Smooth muscle cell (in vitro differentiated cells): ENCODE measurements at regions not wholly inside any gene's neighbourhood (a gene's known extent, or its start where the extent isn't known, plus 50 kb on each side); places are given as distances from the start of the nearest gene placed in this dataset.

Experiments
- DNase-seq: peaks from one replicate; lab custom pipeline; 2025; ENCODE audit not compliant: unreplicated experiment; lab: John Stamatoyannopoulos, UW
- H2AFZ ChIP-seq: fragments of 200-600 bp; sonication (generic); 2 replicates; pipeline ENCODE4 v1.6.0; 2016; ENCODE audit warnings: antibody characterized with exemption, low read depth, mild to moderate bottlenecking
- H3F3A ChIP-seq: fragments of 200-600 bp; sonication (generic); 2 replicates; pipeline ENCODE4 v1.6.0; 2017; ENCODE audit warnings: antibody characterized with exemption, low read depth
- H3K27ac ChIP-seq: fragments of 200-600 bp; sonication (generic); 2 replicates; pipeline ENCODE4 v1.5.1; 2016; ENCODE audit warnings: low read depth, mild to moderate bottlenecking
- H3K27me3 ChIP-seq: fragments of 200-600 bp; sonication (generic); 2 replicates; pipeline ENCODE4 v1.6.1; 2016; ENCODE audit warnings: low read depth, mild to moderate bottlenecking
- H3K36me3 ChIP-seq: fragments of 200-600 bp; sonication (generic); 2 replicates; pipeline ENCODE4 v1.5.1; 2016; ENCODE audit warnings: low read depth
- H3K4me1 ChIP-seq: fragments of 200-600 bp; sonication (generic); 2 replicates; pipeline ENCODE4 v1.5.1; 2016; ENCODE audit warnings: low read depth
- H3K4me2 ChIP-seq: fragments of 200-600 bp; sonication (generic); 2 replicates; pipeline ENCODE4 v1.6.0; 2016; ENCODE audit warnings: mild to moderate bottlenecking
- H3K4me3 ChIP-seq: fragments of 200-600 bp; sonication (generic); 2 replicates; pipeline ENCODE4 v1.5.1; 2016; ENCODE audit warnings: mild to moderate bottlenecking
- H3K79me2 ChIP-seq: fragments of 200-600 bp; sonication (generic); 2 replicates; pipeline ENCODE4 v1.6.0; 2016; ENCODE audit warnings: low read depth, mild to moderate bottlenecking
- H3K9ac ChIP-seq: fragments of 200-600 bp; sonication (generic); 2 replicates; pipeline ENCODE4 v1.6.0; 2016; ENCODE audit warnings: low read depth
- H3K9me3 ChIP-seq: fragments of 200-600 bp; sonication (generic); replicated peaks from 2 replicates; pipeline ENCODE4 v1.5.1; 2016; ENCODE audit warnings: low read depth
- H4K20me1 ChIP-seq: fragments of 200-600 bp; sonication (generic); 2 replicates; pipeline ENCODE4 v1.6.0; 2016; ENCODE audit warnings: low read depth
- WGBS: methylation state at CpG from one replicate; pipeline ENCODE4 v1.1.7; 2016; ENCODE audit warnings: low lambda C conversion rate; 5-methylcytosine and 5-hydroxymethylcytosine counted together
- TF ChIP-seq, protein P1 (sequence below): fragments of 200-600 bp; sonication (generic); IDR thresholded peaks from 2 replicates; pipeline ENCODE4 v1.5.1; 2017; ENCODE audit warnings: borderline replicate concordance, mild to moderate bottlenecking, antibody characterized with exemption; ENCODE audit not compliant: insufficient read depth, poor library complexity, severe bottlenecking

DNA sequence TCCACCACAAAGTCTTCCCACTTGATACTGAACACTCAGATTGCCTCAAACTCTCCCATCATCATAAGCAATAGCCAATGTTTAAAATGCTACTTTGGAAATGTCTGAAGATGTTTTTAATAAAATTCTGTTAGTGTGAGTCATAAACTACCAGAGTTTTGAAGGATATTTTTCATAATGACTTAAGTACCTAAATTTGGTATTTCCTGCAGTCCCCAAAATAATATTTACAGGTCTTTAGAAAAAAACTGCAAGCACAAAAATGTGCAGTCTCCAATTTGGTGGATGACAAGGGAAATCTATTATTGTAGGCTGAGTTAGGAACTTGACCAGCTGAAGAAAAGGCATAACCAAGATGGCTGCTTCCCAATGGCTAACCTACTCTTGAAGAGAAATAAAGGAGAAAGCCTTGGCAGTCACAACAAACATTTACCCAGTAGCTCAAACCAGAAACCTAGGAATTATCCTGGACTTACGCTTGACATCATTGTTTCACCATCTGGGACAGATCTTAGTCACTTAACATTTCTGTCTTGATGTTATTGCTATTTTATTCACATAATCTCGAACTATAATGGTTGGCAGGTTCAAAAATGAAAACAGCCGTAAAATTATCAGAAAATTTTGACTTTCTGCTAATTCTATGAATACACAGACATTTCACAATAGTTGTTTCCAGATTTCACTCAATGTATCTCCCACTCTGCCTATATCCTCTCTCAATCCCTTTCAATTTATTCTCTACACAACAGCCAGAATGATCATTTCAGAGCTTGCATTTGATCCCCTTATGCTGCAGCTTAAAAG is 111.2 kb upstream of the STEAP1B start:
- no peak for DNase-seq
- Histone ChIP-seq H3K4me3 (no peak overlapping the region), H3K27ac (no peak overlapping the region), H4K20me1 (no peaks in the 10 kb centered on the region), H2AFZ (no peak overlapping the region), H3K9ac (no peak overlapping the region), H3K79me2 (no peaks in the 10 kb centered on the region), H3K36me3 (no peaks in the 10 kb centered on the region), H3K4me2 (no peak overlapping the region), H3K9me3 (no peaks in the 10 kb centered on the region), H3F3A (no peaks in the 10 kb centered on the region), H3K4me1 (no peaks in the 10 kb centered on the region), H3K27me3 (no peaks in the 10 kb centered on the region)
- TF ChIP-seq, protein P1, sequence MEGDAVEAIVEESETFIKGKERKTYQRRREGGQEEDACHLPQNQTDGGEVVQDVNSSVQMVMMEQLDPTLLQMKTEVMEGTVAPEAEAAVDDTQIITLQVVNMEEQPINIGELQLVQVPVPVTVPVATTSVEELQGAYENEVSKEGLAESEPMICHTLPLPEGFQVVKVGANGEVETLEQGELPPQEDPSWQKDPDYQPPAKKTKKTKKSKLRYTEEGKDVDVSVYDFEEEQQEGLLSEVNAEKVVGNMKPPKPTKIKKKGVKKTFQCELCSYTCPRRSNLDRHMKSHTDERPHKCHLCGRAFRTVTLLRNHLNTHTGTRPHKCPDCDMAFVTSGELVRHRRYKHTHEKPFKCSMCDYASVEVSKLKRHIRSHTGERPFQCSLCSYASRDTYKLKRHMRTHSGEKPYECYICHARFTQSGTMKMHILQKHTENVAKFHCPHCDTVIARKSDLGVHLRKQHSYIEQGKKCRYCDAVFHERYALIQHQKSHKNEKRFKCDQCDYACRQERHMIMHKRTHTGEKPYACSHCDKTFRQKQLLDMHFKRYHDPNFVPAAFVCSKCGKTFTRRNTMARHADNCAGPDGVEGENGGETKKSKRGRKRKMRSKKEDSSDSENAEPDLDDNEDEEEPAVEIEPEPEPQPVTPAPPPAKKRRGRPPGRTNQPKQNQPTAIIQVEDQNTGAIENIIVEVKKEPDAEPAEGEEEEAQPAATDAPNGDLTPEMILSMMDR, result no peak
- WGBS, result 81% methylated on average over 3 of the region's 3 CpGs

DNA sequence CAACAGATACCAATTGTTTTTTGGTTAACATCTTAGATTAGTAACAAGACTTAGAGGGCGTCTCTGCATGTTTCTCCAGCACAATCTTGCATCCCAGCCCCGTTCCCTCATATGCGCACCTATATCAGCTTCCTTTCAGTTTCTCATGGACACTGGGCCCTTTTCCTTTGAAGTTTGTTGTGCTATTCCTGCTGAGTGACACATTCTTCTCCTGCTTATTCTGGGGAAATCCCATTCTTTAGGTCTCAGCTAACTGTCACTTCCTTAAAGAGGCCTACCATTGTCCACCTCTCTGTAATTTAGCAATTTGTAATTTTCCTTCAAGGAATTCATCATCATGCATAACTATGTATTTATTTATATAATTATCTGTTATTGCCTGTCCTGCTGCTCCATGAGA is 110.3 kb upstream of the STEAP1B start:
- no peak overlapping the region for H3K9ac ChIP-seq
- no peaks in the 10 kb centered on the region for H3K79me2 ChIP-seq
- no peak overlapping the region for H3K27ac ChIP-seq
- H3F3A ChIP-seq, result no peaks in the 10 kb centered on the region
- TF ChIP-seq, protein P1, result no peak
- no peaks in the 10 kb centered on the region for H3K9me3 ChIP-seq
- no peak overlapping the region for H3K4me3 ChIP-seq
- H3K4me1 ChIP-seq, result no peaks in the 10 kb centered on the region
- no peak for DNase-seq
- no peak overlapping the region for H3K4me2 ChIP-seq
- H2AFZ ChIP-seq, result no peak overlapping the region
- H3K27me3 ChIP-seq, result no peaks in the 10 kb centered on the region
- 87% methylated on average over 3 of the region's 3 CpGs for WGBS
- no peaks in the 10 kb centered on the region for H4K20me1 ChIP-seq
- no peaks in the 10 kb centered on the region for H3K36me3 ChIP-seq

DNA sequence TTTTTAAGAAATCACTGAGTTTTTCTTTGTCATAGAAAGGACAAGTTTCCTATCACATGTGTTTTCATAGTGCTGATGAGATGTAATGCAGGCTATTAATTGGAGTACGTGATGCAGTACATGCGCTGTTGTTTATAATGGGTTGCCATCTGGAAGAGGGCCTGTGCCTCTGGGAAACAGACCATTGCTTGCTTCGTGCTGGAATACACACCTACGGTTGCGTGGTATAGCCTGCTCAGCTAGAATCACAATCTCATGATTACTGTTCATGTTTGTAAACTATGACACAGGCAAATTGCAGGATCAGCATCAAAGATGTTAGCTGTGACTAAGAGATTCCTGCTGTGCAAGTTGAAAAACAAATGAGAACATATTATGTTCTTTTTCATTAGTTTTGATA is 107.2 kb upstream of the STEAP1B start:
- Histone ChIP-seq H4K20me1 (no peaks in the 10 kb centered on the region), H2AFZ (no peak overlapping the region), H3K4me3 (no peak overlapping the region), H3K4me1 (no peaks in the 10 kb centered on the region), H3K36me3 (no peaks in the 10 kb centered on the region), H3F3A (no peaks in the 10 kb centered on the region), H3K9ac (no peak overlapping the region), H3K9me3 (no peaks in the 10 kb centered on the region), H3K27ac (peak overlapping the region; percentile 7), H3K27me3 (no peaks in the 10 kb centered on the region), H3K4me2 (no peak overlapping the region), H3K79me2 (no peaks in the 10 kb centered on the region)
- TF ChIP-seq, protein P1, result no peak
- WGBS, result 46% methylated on average over 5 of the region's 5 CpGs
- DNase-seq, result no peak

DNA sequence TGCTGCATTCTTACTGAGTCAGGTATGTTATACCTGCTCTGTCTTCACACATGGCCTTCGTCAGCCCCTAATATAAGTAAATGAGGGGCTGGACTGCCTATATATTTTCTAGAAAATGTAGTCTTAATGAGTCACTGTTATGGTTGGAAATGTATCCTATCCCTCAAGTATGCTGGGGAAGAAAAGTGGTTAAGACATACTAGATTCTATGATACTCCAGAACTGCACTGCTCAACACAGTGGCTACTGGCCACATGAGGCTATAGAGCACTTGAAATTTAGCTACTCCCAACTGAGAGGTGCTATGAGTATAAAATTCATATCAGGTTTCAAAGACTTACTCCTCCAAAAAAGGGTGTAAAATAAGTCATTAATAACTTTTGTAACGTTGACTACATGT is 104.3 kb upstream of the STEAP1B start:
- H3K79me2 ChIP-seq, result no peaks in the 10 kb centered on the region
- no peaks in the 10 kb centered on the region for H3K4me1 ChIP-seq
- no peaks in the 10 kb centered on the region for H3K36me3 ChIP-seq
- H2AFZ ChIP-seq, result no peak overlapping the region
- DNase-seq, result no peak
- no peaks in the 10 kb centered on the region for H3F3A ChIP-seq
- H4K20me1 ChIP-seq, result no peaks in the 10 kb centered on the region
- H3K4me2 ChIP-seq, result no peak overlapping the region
- H3K27ac ChIP-seq, result no peak overlapping the region
- H3K27me3 ChIP-seq, result no peaks in the 10 kb centered on the region
- H3K9ac ChIP-seq, result no peak overlapping the region
- no peaks in the 10 kb centered on the region for H3K9me3 ChIP-seq
- 84% methylated on average over 2 of the region's 2 CpGs for WGBS
- H3K4me3 ChIP-seq, result no peak overlapping the region
- TF ChIP-seq, protein P1, result no peak
